Activated CD4-positive, alpha-beta T cell treated with anti-CD3 and anti-CD28 coated beads for 1 hour (primary cell): ENCODE measurements at regions not wholly inside any gene's neighbourhood (a gene's known extent, or its start where the extent isn't known, plus 50 kb on each side); places are given as distances from the start of the nearest gene placed in this dataset.
A peak's percentile ranks its signal among the peaks of the same experiment; 100 is the strongest.
"Not testable (repeated sequence)": the region's sequence is repeated elsewhere in the genome, so short reads cannot be mapped to it uniquely, and the experiment has no call there.

Source experiments
- DNase-seq: peaks from one replicate; pipeline ENCODE4 v3.0.0-alpha.2; 2020

DNA sequence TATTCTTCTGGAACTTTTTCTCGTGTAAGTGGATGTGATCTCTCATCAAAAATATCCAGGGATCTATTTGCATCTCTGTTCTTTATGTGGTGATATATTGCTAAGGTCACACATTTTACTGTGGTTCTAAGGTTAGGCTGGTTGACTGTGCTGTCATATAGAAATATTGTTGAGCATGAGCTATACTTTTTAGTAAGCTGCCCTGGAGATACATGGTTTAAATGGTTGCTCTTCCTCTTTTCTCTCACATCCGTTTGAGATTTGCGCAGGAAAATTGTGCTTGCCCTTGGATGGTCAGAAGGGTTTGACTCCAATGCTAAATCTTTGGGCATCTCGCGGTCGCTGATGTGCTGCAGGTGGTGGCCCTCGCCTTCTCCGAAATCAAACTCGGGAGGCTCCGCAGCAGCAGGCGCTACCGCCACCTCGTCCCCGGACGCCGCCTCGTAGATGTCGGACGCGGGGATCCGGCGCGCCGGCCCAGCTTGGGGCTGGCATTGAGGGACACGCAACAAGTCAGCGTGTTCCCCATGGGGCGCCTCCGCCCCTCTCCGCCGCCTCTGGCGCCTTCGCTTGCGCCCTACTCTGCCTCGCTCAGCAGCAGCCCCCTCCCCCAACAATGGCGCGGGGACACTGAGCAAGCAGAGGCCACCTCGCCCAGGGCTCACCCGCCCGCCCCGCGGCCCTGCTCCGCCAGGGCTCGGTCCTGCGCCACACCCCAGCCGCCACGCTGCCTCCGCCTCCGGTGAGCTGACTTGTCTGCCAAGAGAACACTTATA lies 154.5 kb downstream of the MSN start:
- peak; percentile 22 for DNase-seq

DNA sequence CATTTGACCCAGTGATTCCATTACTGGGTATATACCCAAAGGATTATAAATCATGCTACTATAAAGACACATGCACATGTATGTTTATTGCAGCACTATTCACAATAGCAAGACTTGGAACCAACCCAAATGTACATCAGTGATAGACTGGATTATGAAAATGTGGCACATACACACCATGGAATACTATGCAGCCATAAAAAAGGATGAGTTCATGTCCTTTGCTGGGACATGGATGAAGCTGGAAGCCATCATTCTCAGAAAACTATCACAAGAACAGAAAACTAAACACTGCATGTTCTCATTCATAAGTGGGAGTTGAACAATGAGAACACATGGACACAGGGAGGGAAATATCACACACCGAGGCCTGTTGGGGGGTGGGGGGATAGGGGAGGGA lies 152.5 kb downstream of the MSN start:
- not testable (repeated sequence) for DNase-seq

DNA sequence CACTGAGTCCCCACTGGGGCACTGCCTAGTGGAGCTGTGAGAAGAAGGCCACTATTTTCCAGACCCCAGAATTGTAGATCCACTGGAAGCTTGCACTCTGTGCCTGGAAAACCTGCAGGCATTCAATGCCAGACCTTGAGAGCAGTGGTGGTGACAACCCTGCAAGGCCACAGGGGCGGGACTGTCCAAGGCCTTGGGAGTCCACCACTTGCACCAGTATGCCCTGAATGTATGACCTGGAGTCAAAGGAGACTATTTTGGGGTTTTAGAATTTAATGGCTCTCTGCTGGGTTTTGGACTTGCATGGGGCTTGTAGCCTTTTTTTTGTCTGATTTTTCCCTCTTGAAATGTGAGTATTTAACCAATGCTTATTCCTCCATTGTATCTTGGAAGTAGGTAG lies 145.8 kb downstream of the MSN start:
- no peak for DNase-seq

DNA sequence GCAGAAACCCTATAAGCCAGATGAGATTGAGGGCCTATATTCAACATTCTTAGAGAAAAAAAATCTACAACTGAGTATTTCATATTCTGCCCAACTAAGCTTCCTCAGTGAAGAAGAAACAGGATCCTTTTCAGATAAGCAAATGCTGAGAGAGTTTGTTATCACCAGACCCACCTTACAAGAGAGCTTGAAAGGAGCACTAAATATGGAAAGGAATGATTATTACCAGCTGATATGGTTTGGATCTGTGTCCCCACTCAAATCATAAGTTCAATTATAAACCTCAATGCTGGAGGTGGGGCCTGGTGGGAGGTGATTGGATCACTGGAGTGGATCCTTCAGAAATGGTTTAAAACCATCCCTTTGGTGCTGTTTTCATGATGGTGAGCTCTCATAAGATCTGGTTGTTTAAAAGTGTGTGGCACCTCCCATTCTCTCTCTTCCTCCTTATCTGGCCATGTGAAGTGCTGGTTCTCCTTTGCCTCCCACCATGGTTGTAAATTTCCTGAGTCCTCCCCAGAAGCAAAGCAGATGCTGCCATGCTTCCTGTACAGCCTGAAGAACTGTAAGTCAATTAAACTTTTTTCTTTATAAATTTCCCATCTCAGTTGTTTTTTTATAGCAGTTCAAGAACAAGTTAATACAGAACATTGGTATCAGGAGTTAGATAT lies 144.2 kb downstream of the MSN start:
- no peak for DNase-seq
